ENCODE measurements at regions not wholly inside any gene's neighbourhood (a gene's known extent, or its start where the extent isn't known, plus 50 kb on each side); places are given as distances from the start of the nearest gene placed in this dataset.
"Not testable (repeated sequence)": the region's sequence is repeated elsewhere in the genome, so short reads cannot be mapped to it uniquely, and the experiment has no call there.

- intact Hi-C loops (cut with DNase I; ENCODE audit: low total_unique reads), result no loop called here
- 63 to 82% (median 75%) methylated on average over 11 of the region's 11 CpGs for WGBS, 5 donors
- Histone ChIP-seq H3K9me3 (no peaks in the 10 kb centered on the region), H3K27me3 (no peaks in the 10 kb centered on the region), H3K4me3 (no peak overlapping the region), H3K36me3 (no peaks in the 10 kb centered on the region), H3K4me1 (peaks cover 0 to 4% (median 0%) of the 10 kb centered on the region in 4 donors), H3K27ac (no peak overlapping the region)
- DNase-seq, result no peak
- no peak for TF ChIP-seq CTCF (IDR thresholded peaks at IDR 0.05)
- no peak for TF ChIP-seq POLR2A (IDR thresholded peaks at IDR 0.05)
- TF ChIP-seq POLR2AphosphoS5 (IDR thresholded peaks at IDR 0.05), result no peak
- no peak for TF ChIP-seq EP300 (IDR thresholded peaks at IDR 0.05)
Measured at GRCh38 chr15:85282504-85283115, 97.8 kb upstream of the AKAP13 start.

- 50 to 81% (median 62%) methylated on average over 4 to 5 of the region's 5 CpGs; no CpG with 5 or more reads in 1 of the 5 donors for WGBS, 5 donors
- H3K4me3 ChIP-seq; H3K27me3 ChIP-seq; intact Hi-C loops (cut with DNase I; ENCODE audit: low total_unique reads); DNase-seq; H3K36me3 ChIP-seq; H3K27ac ChIP-seq; H3K9me3 ChIP-seq; H3K4me1 ChIP-seq: not testable (repeated sequence)
Measured at GRCh38 chr15:85283815-85284214, 96.6 kb upstream of the AKAP13 start.

- Histone ChIP-seq H3K36me3 (no peaks in the 10 kb centered on the region), H3K4me1 (peaks cover 0 to 4% (median 0%) of the 10 kb centered on the region in 4 donors), H3K27me3 (no peaks in the 10 kb centered on the region), H3K4me3 (no peak overlapping the region), H3K27ac (no peak overlapping the region), H3K9me3 (no peaks in the 10 kb centered on the region)
- TF ChIP-seq POLR2AphosphoS5 (IDR thresholded peaks at IDR 0.05) (no peak), EP300 (IDR thresholded peaks at IDR 0.05) (no peak), CTCF (IDR thresholded peaks at IDR 0.05) (no peak), POLR2A (IDR thresholded peaks at IDR 0.05) (no peak)
- no peak for DNase-seq
- 76 to 89% (median 80%) methylated on average over 5 of the region's 5 CpGs for WGBS, 5 donors
- intact Hi-C loops (cut with DNase I; ENCODE audit: low total_unique reads), result no loop called here
Measured at GRCh38 chr15:85284497-85284896, 95.9 kb upstream of the AKAP13 start.

GRCh38 chr15:85289677-85290365 is 90.6 kb upstream of the AKAP13 start:
- TF ChIP-seq CTCF (IDR thresholded peaks at IDR 0.05) (peak in 5 of 7 experiments; percentile 15 to 67 (median 40)), EP300 (IDR thresholded peaks at IDR 0.05) (no peak), POLR2A (IDR thresholded peaks at IDR 0.05) (no peak), POLR2AphosphoS5 (IDR thresholded peaks at IDR 0.05) (peak in 1 of 3 donors; percentile 37)
- no peaks in the 10 kb centered on the region for H3K9me3 ChIP-seq
- DNase-seq, result peak; percentile 66 to 81
- no peaks in the 10 kb centered on the region for H3K4me1 ChIP-seq
- WGBS, 5 donors, result 13 to 21% (median 16%) methylated on average over 6 of the region's 6 CpGs
- no peak overlapping the region for H3K4me3 ChIP-seq
- H3K36me3 ChIP-seq, result no peaks in the 10 kb centered on the region
- intact Hi-C loops (cut with DNase I; ENCODE audit: low total_unique reads), result no loop called here
- no peak overlapping the region for H3K27ac ChIP-seq
- H3K27me3 ChIP-seq, result no peaks in the 10 kb centered on the region

GRCh38 chr15:85292583-85292982 is 87.8 kb upstream of the AKAP13 start:
- H3K4me1 ChIP-seq, result peaks cover 0 to 15% (median 4%) of the 10 kb centered on the region in 4 donors
- 57 to 82% (median 71%) methylated on average over 5 of the region's 5 CpGs for WGBS, 5 donors
- H3K9me3 ChIP-seq; DNase-seq; H3K27ac ChIP-seq; H3K36me3 ChIP-seq; H3K4me3 ChIP-seq; H3K27me3 ChIP-seq; intact Hi-C loops (cut with DNase I; ENCODE audit: low total_unique reads): not testable (repeated sequence)

All from stomach (tissue), 8 donors.